Tibial artery (tissue), 4 donors: ENCODE measurements at regions not wholly inside any gene's neighbourhood (a gene's known extent, or its start where the extent isn't known, plus 50 kb on each side); places are given as distances from the start of the nearest gene placed in this dataset.

Source experiments
- DNase-seq, 2 donors: peaks; one replicate each; pipeline ENCODE4 v3.0.0-alpha.2; 2019
- H3K27ac ChIP-seq, 2 donors: fragments of 200-600 bp; sonication (generic) in 1 of 2; 1 replicate in 1 of 2; 2 replicates in 1 of 2; pipeline ENCODE4 v1.5.1; 2018 to 2019; ENCODE audit warnings: mild to moderate bottlenecking in 1 of 2
- H3K27me3 ChIP-seq, 2 donors: fragments of 200-600 bp; sonication (generic) in 1 of 2; one replicate each; pipeline versions ENCODE4 v1.5.1 to v1.6.0; 2016 to 2019
- H3K36me3 ChIP-seq, 3 donors: fragments of 200-600 bp; sonication (generic) in 2 of 3; one replicate each; pipeline ENCODE4 v1.5.1; 2016 to 2019; ENCODE audit warnings: mild to moderate bottlenecking in 2 of 3
- H3K4me1 ChIP-seq, 4 donors: fragments of 200-600 bp; sonication (generic) in 2 of 4; 1 replicate in 3 of 4; 2 replicates in 1 of 4; pipeline ENCODE4 v1.5.1; 2016 to 2019
- H3K4me3 ChIP-seq, 2 donors: fragments of 200-600 bp; sonication (generic) in 1 of 2; 1 replicate in 1 of 2; 2 replicates in 1 of 2; pipeline ENCODE4 v1.5.1; 2018 to 2019; ENCODE audit warnings: mild to moderate bottlenecking in 2 of 2
- H3K9me3 ChIP-seq, 3 donors: fragments of 200-600 bp; sonication (generic) in 1 of 3; one replicate each; pipeline ENCODE4 v1.5.1; 2016 to 2019
- CTCF ChIP-seq, 2 experiments: fragments of 200-600 bp in 1 of 2; fragments of 450-650 bp in 1 of 2; IDR thresholded peaks; one replicate each; pipeline ENCODE4 v1.5.1; 2017 to 2019; ENCODE audit warnings: antibody characterized with exemption in 2 of 2, mild to moderate bottlenecking in 1 of 2, moderate library complexity in 1 of 2
- intact Hi-C: fragments of 100-400 bp; cut with DNase I; formaldehyde crosslinking; loops from one replicate; pipeline ENCODE4 v1.15.0; 2023; ENCODE audit warnings: low total_unique reads

GRCh38 chr16:13756411-13757140 is 163.4 kb upstream of the ERCC4 start:
- no peak overlapping the region for H3K27ac ChIP-seq
- H3K4me3 ChIP-seq: no peak overlapping the region
- no peak for DNase-seq

GRCh38 chr16:13766334-13766733 is 153.6 kb upstream of the ERCC4 start:
- H3K36me3 ChIP-seq: no peaks in the 10 kb centered on the region
- H3K4me1 ChIP-seq: no peaks in the 10 kb centered on the region
- intact Hi-C loops: no loop called here
- no peaks in the 10 kb centered on the region for H3K9me3 ChIP-seq
- H3K4me3 ChIP-seq: no peak overlapping the region
- no peaks in the 10 kb centered on the region for H3K27me3 ChIP-seq
- no peak for DNase-seq
- no peak overlapping the region for H3K27ac ChIP-seq
- no peak for TF ChIP-seq CTCF (IDR thresholded peaks at IDR 0.05)

More at GRCh38 chr16:13756411-13757140, 163.4 kb upstream of the ERCC4 start:
- Histone ChIP-seq H3K27me3 (peaks cover 0 to 4% of the 10 kb centered on the region in 2 donors), H3K9me3 (no peaks in the 10 kb centered on the region), H3K36me3 (no peaks in the 10 kb centered on the region), H3K4me1 (no peaks in the 10 kb centered on the region)
- no peak for TF ChIP-seq CTCF (IDR thresholded peaks at IDR 0.05)
- intact Hi-C loops: no loop called here

- peak; percentile 31 to 35 for TF ChIP-seq CTCF (IDR thresholded peaks at IDR 0.05)
- no peak for DNase-seq
- no peak overlapping the region for H3K4me3 ChIP-seq
- no peaks in the 10 kb centered on the region for H3K4me1 ChIP-seq
- no peaks in the 10 kb centered on the region for H3K36me3 ChIP-seq
- intact Hi-C loops: no loop called here
- no peaks in the 10 kb centered on the region for H3K9me3 ChIP-seq
- no peak overlapping the region for H3K27ac ChIP-seq
- H3K27me3 ChIP-seq: no peaks in the 10 kb centered on the region
These were observed 152.7 kb upstream of the ERCC4 start for GRCh38 chr16:13767215-13767614.

GRCh38 chr16:13768471-13768870 is 151.5 kb upstream of the ERCC4 start:
- no peaks in the 10 kb centered on the region for H3K9me3 ChIP-seq
- no peaks in the 10 kb centered on the region for H3K27me3 ChIP-seq
- intact Hi-C loops: no loop called here
- H3K27ac ChIP-seq: no peak overlapping the region
- H3K4me3 ChIP-seq: no peak overlapping the region
- DNase-seq: no peak
- no peak for TF ChIP-seq CTCF (IDR thresholded peaks at IDR 0.05)
- H3K4me1 ChIP-seq: no peaks in the 10 kb centered on the region
- no peaks in the 10 kb centered on the region for H3K36me3 ChIP-seq

- intact Hi-C loops: no loop called here
- H3K4me3 ChIP-seq: no peak overlapping the region
- no peaks in the 10 kb centered on the region for H3K36me3 ChIP-seq
- H3K4me1 ChIP-seq: no peaks in the 10 kb centered on the region
- no peak for TF ChIP-seq CTCF (IDR thresholded peaks at IDR 0.05)
- H3K9me3 ChIP-seq: peaks cover 0 to 3% (median 0%) of the 10 kb centered on the region in 3 donors
- no peak for DNase-seq
- H3K27ac ChIP-seq: no peak overlapping the region
- H3K27me3 ChIP-seq: no peaks in the 10 kb centered on the region
These were observed 149.5 kb upstream of the ERCC4 start for GRCh38 chr16:13770436-13770835.
